Esophagus squamous epithelium (tissue), 5 donors: ENCODE measurements at regions not wholly inside any gene's neighbourhood (a gene's known extent, or its start where the extent isn't known, plus 50 kb on each side); places are given as distances from the start of the nearest gene placed in this dataset.
A peak's percentile ranks its signal among the peaks of the same experiment; 100 is the strongest.

ENCODE experiments used
- DNase-seq: peaks from one replicate; lab custom pipeline; 2025; lab: John Stamatoyannopoulos, UW
- H3K27ac ChIP-seq, 4 donors: fragments of 200-600 bp; sonication (generic); one replicate each; pipeline ENCODE4 v1.5.1; 2016 to 2019; ENCODE audit warnings: mild to moderate bottlenecking in 1 of 4
- H3K27me3 ChIP-seq, 4 donors: fragments of 200-600 bp; sonication (generic); 1 replicate in 3 of 4; 2 replicates in 1 of 4; pipeline versions ENCODE4 v1.5.1 to v1.6.0; 2017 to 2021; ENCODE audit warnings: antibody characterized with exemption in 1 of 4
- H3K36me3 ChIP-seq, 3 donors: fragments of 200-600 bp; sonication (generic); one replicate each; pipeline ENCODE4 v1.5.1; 2016 to 2019
- H3K4me1 ChIP-seq, 3 donors: fragments of 200-600 bp; sonication (generic); one replicate each; pipeline ENCODE4 v1.5.1; 2017 to 2019
- H3K4me3 ChIP-seq, 4 donors: fragments of 200-600 bp; sonication (generic); 1 replicate in 3 of 4; 2 replicates in 1 of 4; pipeline ENCODE4 v1.5.1; 2016 to 2019; ENCODE audit warnings: mild to moderate bottlenecking in 2 of 4, moderate library complexity in 1 of 4
- H3K9me3 ChIP-seq, 3 donors: fragments of 200-600 bp; sonication (generic); one replicate each; pipeline ENCODE4 v1.5.1; 2016 to 2019
- POLR2A ChIP-seq, 4 donors: fragments of 450-650 bp; IDR thresholded peaks; one replicate each; pipeline ENCODE4 v1.6.1; 2017; ENCODE audit warnings: antibody characterized with exemption in 4 of 4, mild to moderate bottlenecking in 4 of 4, moderate library complexity in 3 of 4
- WGBS, 2 donors: methylation state at CpG; one replicate each; pipeline ENCODE4 v1.1.5; 2018; 5-methylcytosine and 5-hydroxymethylcytosine counted together
- intact Hi-C: fragments of 100-400 bp; cut with DNase I; formaldehyde crosslinking; loops from one replicate; pipeline ENCODE4 v1.15.0; 2022
- TF ChIP-seq, protein P1 (sequence below), 6 experiments: fragments of 450-650 bp in 4 of 6; fragments of 200-600 bp in 2 of 6; sonication (generic) in 2 of 6; IDR thresholded peaks; one replicate each; pipeline ENCODE4 v1.5.1; 2016 to 2019; ENCODE audit warnings: antibody characterized with exemption in 6 of 6, mild to moderate bottlenecking in 4 of 6, moderate library complexity in 4 of 6
- donor health status: DM: yes; HTN: yes; CAD: no.

DNA sequence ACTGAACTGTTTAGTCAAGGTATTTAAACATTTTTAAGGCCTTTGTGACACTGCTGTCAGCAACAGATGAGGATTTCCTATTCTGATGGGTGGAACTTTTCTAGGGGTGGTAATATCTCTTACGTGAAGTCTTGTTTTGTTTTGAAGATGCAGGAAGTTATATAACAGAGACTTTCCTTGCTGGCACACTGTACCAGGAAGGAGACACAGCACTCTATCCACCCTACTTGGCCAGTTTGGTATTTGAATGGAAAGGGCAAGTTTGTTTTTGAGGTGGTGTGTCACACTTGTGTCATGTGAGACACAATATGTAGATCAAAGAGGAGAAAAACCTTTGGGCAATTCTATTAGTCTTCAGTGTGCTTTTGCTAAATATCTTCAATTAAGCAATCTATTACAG lies 51.6 kb upstream of the SRP54 start:
- H3K27me3 ChIP-seq = no peaks in the 10 kb centered on the region
- no peaks in the 10 kb centered on the region for H3K9me3 ChIP-seq
- H3K4me1 ChIP-seq = peaks cover 0 to 14% (median 3%) of the 10 kb centered on the region in 3 donors
- H3K27ac ChIP-seq = peak overlapping the region in 3 of 4 donors; percentile 56 to 61 (median 58)
- WGBS, 2 donors = 0 to 14% methylated on average over 1 of the region's 1 CpG
- H3K4me3 ChIP-seq = no peak overlapping the region
- DNase-seq = no peak
- intact Hi-C loops = no loop called here
- no peak for TF ChIP-seq POLR2A (IDR thresholded peaks at IDR 0.05)
- TF ChIP-seq, protein P1, sequence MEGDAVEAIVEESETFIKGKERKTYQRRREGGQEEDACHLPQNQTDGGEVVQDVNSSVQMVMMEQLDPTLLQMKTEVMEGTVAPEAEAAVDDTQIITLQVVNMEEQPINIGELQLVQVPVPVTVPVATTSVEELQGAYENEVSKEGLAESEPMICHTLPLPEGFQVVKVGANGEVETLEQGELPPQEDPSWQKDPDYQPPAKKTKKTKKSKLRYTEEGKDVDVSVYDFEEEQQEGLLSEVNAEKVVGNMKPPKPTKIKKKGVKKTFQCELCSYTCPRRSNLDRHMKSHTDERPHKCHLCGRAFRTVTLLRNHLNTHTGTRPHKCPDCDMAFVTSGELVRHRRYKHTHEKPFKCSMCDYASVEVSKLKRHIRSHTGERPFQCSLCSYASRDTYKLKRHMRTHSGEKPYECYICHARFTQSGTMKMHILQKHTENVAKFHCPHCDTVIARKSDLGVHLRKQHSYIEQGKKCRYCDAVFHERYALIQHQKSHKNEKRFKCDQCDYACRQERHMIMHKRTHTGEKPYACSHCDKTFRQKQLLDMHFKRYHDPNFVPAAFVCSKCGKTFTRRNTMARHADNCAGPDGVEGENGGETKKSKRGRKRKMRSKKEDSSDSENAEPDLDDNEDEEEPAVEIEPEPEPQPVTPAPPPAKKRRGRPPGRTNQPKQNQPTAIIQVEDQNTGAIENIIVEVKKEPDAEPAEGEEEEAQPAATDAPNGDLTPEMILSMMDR (IDR thresholded peaks at IDR 0.05) = no peak
- no peaks in the 10 kb centered on the region for H3K36me3 ChIP-seq

DNA sequence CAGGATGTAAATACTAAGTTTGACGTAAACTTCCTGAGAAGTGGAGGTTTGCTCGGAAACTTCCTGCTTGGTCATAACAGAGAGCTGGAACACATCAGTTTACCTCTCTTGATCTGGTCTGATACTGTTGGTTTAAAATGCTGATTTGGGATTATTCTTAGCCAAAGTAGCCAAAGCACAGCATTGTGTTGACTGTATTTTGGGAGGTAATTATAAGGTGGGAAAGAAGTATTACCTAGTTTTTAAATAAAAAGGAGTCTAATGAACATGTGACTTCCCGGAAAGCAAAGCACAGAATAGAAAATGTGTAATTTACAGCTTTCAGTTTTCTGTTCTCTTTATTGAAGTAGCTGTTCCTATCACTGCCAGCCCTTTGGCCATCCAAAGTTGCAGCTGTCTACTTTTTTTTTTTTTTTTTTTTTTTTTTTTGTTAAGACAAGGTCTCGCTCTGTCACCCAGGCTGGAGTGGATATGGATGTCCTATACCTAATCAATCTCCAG lies 52.2 kb upstream of the SRP54 start:
- TF ChIP-seq, protein P1 (IDR thresholded peaks at IDR 0.05) = no peak
- peak in 1 of 4 donors; percentile 35 for TF ChIP-seq POLR2A (IDR thresholded peaks at IDR 0.05)
- Histone ChIP-seq H3K27ac (peak overlapping the region in 3 of 4 donors; percentile 56 to 61 (median 58)), H3K36me3 (no peaks in the 10 kb centered on the region), H3K9me3 (no peaks in the 10 kb centered on the region), H3K4me1 (peaks cover 0 to 14% (median 3%) of the 10 kb centered on the region in 3 donors), H3K27me3 (no peaks in the 10 kb centered on the region), H3K4me3 (no peak overlapping the region)
- 54 to 72% methylated on average over 4 of the region's 4 CpGs for WGBS, 2 donors
- no peak for DNase-seq
- intact Hi-C loops = no loop called here

DNA sequence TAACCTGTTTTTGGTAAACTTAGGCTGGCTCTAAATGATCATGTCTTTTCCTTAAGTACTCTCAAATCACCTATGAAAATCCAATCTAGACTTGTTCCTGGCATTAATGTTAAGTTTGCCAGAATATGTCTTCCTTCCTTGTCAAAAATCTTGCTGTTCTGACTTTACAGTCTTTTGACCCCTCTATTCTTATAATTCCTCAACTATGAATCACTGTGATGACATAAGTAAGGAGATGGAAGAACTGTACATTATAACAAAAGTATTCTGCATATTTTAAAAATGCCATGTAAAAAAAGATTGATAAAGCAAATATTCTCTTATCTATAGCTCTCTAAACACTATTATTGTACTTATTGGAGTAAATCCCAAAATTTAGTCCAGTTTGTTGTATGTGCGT lies 51.4 kb upstream of the BAZ1A start:
- H3K9me3 ChIP-seq = no peaks in the 10 kb centered on the region
- H3K36me3 ChIP-seq = no peaks in the 10 kb centered on the region
- DNase-seq = no peak
- intact Hi-C loops = no loop called here
- no peaks in the 10 kb centered on the region for H3K27me3 ChIP-seq
- H3K4me3 ChIP-seq = no peak overlapping the region
- peaks cover 0 to 10% (median 3%) of the 10 kb centered on the region in 3 donors for H3K4me1 ChIP-seq
- 97 to 100% methylated on average over 1 of the region's 1 CpG for WGBS, 2 donors
- H3K27ac ChIP-seq = no peak overlapping the region
- no peak for TF ChIP-seq POLR2A (IDR thresholded peaks at IDR 0.05)
